ENCODE measurements at regions not wholly inside any gene's neighbourhood (a gene's known extent, or its start where the extent isn't known, plus 50 kb on each side); places are given as distances from the start of the nearest gene placed in this dataset.
"Not testable (repeated sequence)": the region's sequence is repeated elsewhere in the genome, so short reads cannot be mapped to it uniquely, and the experiment has no call there.

- no peak for DNase-seq (ENCODE audit: low read depth in 3 of 3, low spot score in 2 of 3)
Measured at GRCh38 chr6:27854421-27854820, 57.8 kb downstream of the OR2B2 start.

GRCh38 chr6:27851440-27851839 is 60.8 kb downstream of the OR2B2 start:
- no peak for DNase-seq (ENCODE audit: low read depth in 3 of 3, low spot score in 2 of 3)

- not testable (repeated sequence) for DNase-seq (ENCODE audit: low read depth in 3 of 3, low spot score in 2 of 3)
Measured at GRCh38 chr6:27849001-27849400, 63.2 kb downstream of the OR2B2 start.

- DNase-seq (ENCODE audit: low read depth in 3 of 3, low spot score in 2 of 3), result no peak
Measured at GRCh38 chr6:27847706-27848105, 64.5 kb downstream of the OR2B2 start.

GRCh38 chr6:27840572-27840971 is 71.6 kb downstream of the OR2B2 start:
- DNase-seq (ENCODE audit: low read depth in 3 of 3, low spot score in 2 of 3), result no peak

- peak in 1 of 3 donors; percentile 63 for DNase-seq (ENCODE audit: low read depth in 3 of 3, low spot score in 2 of 3)
Measured at GRCh38 chr6:27839626-27840475, 72.3 kb downstream of the OR2B2 start.

- peak in 1 of 3 donors; percentile 36 for DNase-seq (ENCODE audit: low read depth in 3 of 3, low spot score in 2 of 3)
Measured at GRCh38 chr6:27838945-27839625, 73.1 kb downstream of the OR2B2 start.

- DNase-seq (ENCODE audit: low read depth in 3 of 3, low spot score in 2 of 3), result peak; percentile 99 to 100 (median 100)
Measured at GRCh38 chr6:27838058-27838944, 73.9 kb downstream of the OR2B2 start.

GRCh38 chr6:27837625-27838057 is 74.6 kb downstream of the OR2B2 start:
- DNase-seq (ENCODE audit: low read depth in 3 of 3, low spot score in 2 of 3), result no peak

GRCh38 chr6:27836783-27837624 is 75.2 kb downstream of the OR2B2 start:
- peak in 2 of 3 donors; percentile 77 to 85 for DNase-seq (ENCODE audit: low read depth in 3 of 3, low spot score in 2 of 3)

- DNase-seq (ENCODE audit: low read depth in 3 of 3, low spot score in 2 of 3), result no peak
Measured at GRCh38 chr6:27836141-27836782, 75.9 kb downstream of the OR2B2 start.

GRCh38 chr6:27834879-27835549 is 77.2 kb downstream of the OR2B2 start:
- no peak for DNase-seq (ENCODE audit: low read depth in 3 of 3, low spot score in 2 of 3)

- DNase-seq (ENCODE audit: low read depth in 3 of 3, low spot score in 2 of 3), result no peak
Measured at GRCh38 chr6:27834384-27834783, 77.8 kb downstream of the OR2B2 start.

GRCh38 chr6:27831434-27832081 is 80.6 kb downstream of the OR2B2 start:
- not testable (repeated sequence) for DNase-seq (ENCODE audit: low read depth in 3 of 3, low spot score in 2 of 3)

GRCh38 chr6:27830600-27831433 is 81.4 kb downstream of the OR2B2 start:
- DNase-seq (ENCODE audit: low read depth in 3 of 3, low spot score in 2 of 3), result not testable (repeated sequence)

GRCh38 chr6:27830212-27830599 is 82.0 kb downstream of the OR2B2 start:
- no peak for DNase-seq (ENCODE audit: low read depth in 3 of 3, low spot score in 2 of 3)

- no peak for DNase-seq (ENCODE audit: low read depth in 3 of 3, low spot score in 2 of 3)
Measured at GRCh38 chr6:27829453-27830211, 82.6 kb downstream of the OR2B2 start.

Measured in right renal cortex interstitium (tissue), 3 donors.